Loucy (cell line): ENCODE measurements at regions not wholly inside any gene's neighbourhood (a gene's known extent, or its start where the extent isn't known, plus 50 kb on each side); places are given as distances from the start of the nearest gene placed in this dataset.

Experiments used
- CTCF ChIP-seq: fragments of 200-600 bp; sonication (generic); conservative IDR thresholded peaks from 2 replicates; pipeline ENCODE4 v1.5.1; 2014; ENCODE audit warnings: mild to moderate bottlenecking, antibody characterized with exemption, low read length
- EZH2phosphoT487 ChIP-seq: fragments of 200-600 bp; IDR thresholded peaks from 2 replicates; pipeline ENCODE4 v1.6.1; 2018; ENCODE audit warnings: antibody characterized with exemption, mild to moderate bottlenecking, moderate library complexity, borderline replicate concordance

GRCh38 chr3:24881239-24881638, 386.6 kb upstream of the THRB start:
- TF ChIP-seq CTCF (no peak), EZH2phosphoT487 (no peak)
